ENCODE measurements at regions not wholly inside any gene's neighbourhood (a gene's known extent, or its start where the extent isn't known, plus 50 kb on each side); places are given as distances from the start of the nearest gene placed in this dataset.

DNA sequence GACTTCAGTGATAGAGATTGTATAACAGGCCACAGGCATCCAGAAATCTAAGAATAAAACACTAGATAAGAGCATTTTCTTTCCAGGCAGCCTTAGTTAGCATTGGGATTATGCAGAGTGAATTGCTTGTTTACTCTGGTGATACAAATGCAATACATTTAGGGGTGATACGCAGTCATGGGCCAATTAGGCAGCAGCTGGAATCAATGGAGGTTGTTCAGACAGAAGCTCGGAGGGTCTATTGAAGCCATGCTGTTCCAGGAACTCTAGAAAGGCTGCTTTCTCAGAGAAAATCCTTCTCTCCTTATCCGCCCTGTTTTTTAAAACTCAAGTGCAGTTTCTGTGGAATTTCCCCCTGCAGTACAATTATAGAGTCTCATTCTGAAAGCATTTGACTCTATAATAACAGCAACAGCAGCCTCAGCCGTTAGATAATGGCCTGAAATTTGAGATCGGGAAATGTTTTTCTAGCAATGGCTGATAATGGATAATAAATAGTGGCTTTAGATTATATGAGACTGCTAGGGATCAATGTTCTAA lies 364.3 kb upstream of the HS3ST5 start:
- TF ChIP-seq YY1 (IDR thresholded peaks at IDR 0.05; ENCODE audit: low read depth, low read length) (no peak), POLR2AphosphoS5 (IDR thresholded peaks at IDR 0.05; ENCODE audit: low read depth, low read length) (no peak), JUND (IDR thresholded peaks at IDR 0.05; ENCODE audit: low read length) (no peak), SP4 (IDR thresholded peaks at IDR 0.05; ENCODE audit: low read length) (no peak), CEBPB (IDR thresholded peaks at IDR 0.05; ENCODE audit: low read depth, low read length) (no peak)
- TF ChIP-seq, protein P1, sequence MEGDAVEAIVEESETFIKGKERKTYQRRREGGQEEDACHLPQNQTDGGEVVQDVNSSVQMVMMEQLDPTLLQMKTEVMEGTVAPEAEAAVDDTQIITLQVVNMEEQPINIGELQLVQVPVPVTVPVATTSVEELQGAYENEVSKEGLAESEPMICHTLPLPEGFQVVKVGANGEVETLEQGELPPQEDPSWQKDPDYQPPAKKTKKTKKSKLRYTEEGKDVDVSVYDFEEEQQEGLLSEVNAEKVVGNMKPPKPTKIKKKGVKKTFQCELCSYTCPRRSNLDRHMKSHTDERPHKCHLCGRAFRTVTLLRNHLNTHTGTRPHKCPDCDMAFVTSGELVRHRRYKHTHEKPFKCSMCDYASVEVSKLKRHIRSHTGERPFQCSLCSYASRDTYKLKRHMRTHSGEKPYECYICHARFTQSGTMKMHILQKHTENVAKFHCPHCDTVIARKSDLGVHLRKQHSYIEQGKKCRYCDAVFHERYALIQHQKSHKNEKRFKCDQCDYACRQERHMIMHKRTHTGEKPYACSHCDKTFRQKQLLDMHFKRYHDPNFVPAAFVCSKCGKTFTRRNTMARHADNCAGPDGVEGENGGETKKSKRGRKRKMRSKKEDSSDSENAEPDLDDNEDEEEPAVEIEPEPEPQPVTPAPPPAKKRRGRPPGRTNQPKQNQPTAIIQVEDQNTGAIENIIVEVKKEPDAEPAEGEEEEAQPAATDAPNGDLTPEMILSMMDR (IDR thresholded peaks at IDR 0.05; ENCODE audit: control extremely low read depth in 1 of 3, insufficient read depth in 1 of 3, low read depth in 1 of 3, low read length in 3 of 3): no peak
